ENCODE measurements at regions not wholly inside any gene's neighbourhood (a gene's known extent, or its start where the extent isn't known, plus 50 kb on each side); places are given as distances from the start of the nearest gene placed in this dataset.

DNA sequence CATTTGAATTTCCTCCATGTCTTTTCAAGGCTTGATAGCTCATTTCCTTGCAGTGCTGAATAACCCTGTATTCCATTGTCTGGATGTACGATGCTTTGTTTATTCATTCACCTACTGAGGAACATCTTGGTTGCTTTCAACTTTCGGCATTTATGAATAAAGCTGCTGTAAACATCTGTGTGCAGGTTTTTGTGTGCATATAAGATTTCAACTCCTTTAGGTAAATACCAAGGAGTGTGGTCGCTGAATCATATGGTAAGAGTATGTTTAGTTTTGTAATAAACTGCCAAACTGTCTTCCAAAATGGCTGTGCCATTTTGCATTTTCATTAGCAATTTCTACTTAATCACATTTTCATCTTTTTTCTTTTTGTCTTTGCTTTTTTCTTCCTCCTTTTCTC is 327.7 kb upstream of the TBX3 start:
- TF ChIP-seq, protein P1, sequence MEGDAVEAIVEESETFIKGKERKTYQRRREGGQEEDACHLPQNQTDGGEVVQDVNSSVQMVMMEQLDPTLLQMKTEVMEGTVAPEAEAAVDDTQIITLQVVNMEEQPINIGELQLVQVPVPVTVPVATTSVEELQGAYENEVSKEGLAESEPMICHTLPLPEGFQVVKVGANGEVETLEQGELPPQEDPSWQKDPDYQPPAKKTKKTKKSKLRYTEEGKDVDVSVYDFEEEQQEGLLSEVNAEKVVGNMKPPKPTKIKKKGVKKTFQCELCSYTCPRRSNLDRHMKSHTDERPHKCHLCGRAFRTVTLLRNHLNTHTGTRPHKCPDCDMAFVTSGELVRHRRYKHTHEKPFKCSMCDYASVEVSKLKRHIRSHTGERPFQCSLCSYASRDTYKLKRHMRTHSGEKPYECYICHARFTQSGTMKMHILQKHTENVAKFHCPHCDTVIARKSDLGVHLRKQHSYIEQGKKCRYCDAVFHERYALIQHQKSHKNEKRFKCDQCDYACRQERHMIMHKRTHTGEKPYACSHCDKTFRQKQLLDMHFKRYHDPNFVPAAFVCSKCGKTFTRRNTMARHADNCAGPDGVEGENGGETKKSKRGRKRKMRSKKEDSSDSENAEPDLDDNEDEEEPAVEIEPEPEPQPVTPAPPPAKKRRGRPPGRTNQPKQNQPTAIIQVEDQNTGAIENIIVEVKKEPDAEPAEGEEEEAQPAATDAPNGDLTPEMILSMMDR (IDR thresholded peaks at IDR 0.05; ENCODE audit: low read depth, low read length), result no peak

DNA sequence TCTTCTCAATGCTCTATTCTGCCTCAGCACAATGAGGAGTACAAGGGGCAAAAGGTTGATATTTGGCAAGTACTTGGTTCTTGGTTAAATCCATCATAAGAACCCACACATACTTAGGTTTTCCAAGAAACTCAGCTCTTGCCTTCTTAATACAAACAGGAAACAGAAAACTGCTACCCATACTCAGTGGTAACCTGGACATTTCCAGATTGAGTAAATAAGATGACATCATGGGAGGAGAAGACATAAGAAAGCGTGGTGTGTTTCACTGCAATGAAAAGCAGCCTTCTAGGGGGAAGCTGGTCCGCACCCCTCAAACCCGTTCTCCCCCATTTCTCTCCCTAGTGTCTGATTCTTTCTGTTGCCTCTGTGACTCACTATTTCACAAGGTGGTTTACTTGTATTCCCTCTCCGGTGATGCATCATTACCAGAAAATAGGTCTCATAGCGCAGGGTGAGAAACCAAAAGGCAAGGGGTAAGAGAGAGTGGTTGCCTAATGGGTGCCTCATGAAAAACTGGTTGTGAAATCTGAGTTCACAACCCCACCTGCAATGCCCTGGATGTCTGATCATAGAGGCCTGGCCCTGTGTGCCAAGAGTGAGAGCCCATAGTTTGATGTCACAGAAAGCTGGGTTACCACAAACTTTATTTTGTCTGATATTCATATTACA is 326.5 kb upstream of the TBX3 start:
- Histone ChIP-seq H3K27ac (no peak overlapping the region), H3K9me3 (ENCODE audit: low read depth) (no peaks in the 10 kb centered on the region)
- TF ChIP-seq, protein P1 (IDR thresholded peaks at IDR 0.05; ENCODE audit: low read depth, low read length), result no peak

More for the DNA sequence above, 327.7 kb upstream of the TBX3 start:
- no peaks in the 10 kb centered on the region for H3K9me3 ChIP-seq (ENCODE audit: low read depth)
- DNase-seq (ENCODE audit: low read depth in 1 of 2, low spot score in 1 of 2), result no peak
- peaks cover 10% of the 10 kb centered on the region for H3K4me1 ChIP-seq (ENCODE audit: low read depth)
- no peak overlapping the region for H3K4me3 ChIP-seq
- H3K27ac ChIP-seq, result no peak overlapping the region
- H3K27me3 ChIP-seq, result no peaks in the 10 kb centered on the region
- no peaks in the 10 kb centered on the region for H3K36me3 ChIP-seq

GRCh38 chr12:115008929-115009328 is 325.0 kb upstream of the TBX3 start:
- no peaks in the 10 kb centered on the region for H3K36me3 ChIP-seq
- H3K27me3 ChIP-seq, result no peaks in the 10 kb centered on the region
- H3K4me1 ChIP-seq (ENCODE audit: low read depth), result peaks cover 9% of the 10 kb centered on the region
- TF ChIP-seq, protein P1 (IDR thresholded peaks at IDR 0.05; ENCODE audit: low read depth, low read length), result no peak
- no peak overlapping the region for H3K4me3 ChIP-seq
- no peak overlapping the region for H3K27ac ChIP-seq
- no peak for DNase-seq (ENCODE audit: low read depth in 1 of 2, low spot score in 1 of 2)
- H3K9me3 ChIP-seq (ENCODE audit: low read depth), result no peaks in the 10 kb centered on the region

More for the DNA sequence above, 326.5 kb upstream of the TBX3 start:
- H3K36me3 ChIP-seq, result no peaks in the 10 kb centered on the region
- no peak overlapping the region for H3K4me3 ChIP-seq
- H3K4me1 ChIP-seq (ENCODE audit: low read depth), result peaks cover 10% of the 10 kb centered on the region
- DNase-seq (ENCODE audit: low read depth in 1 of 2, low spot score in 1 of 2), result no peak
- H3K27me3 ChIP-seq, result no peaks in the 10 kb centered on the region

- Histone ChIP-seq H3K27ac (no peak overlapping the region), H3K36me3 (no peaks in the 10 kb centered on the region), H3K4me3 (no peak overlapping the region), H3K4me1 (ENCODE audit: low read depth) (peaks cover 6% of the 10 kb centered on the region), H3K27me3 (no peaks in the 10 kb centered on the region), H3K9me3 (ENCODE audit: low read depth) (no peaks in the 10 kb centered on the region)
- no peak for DNase-seq (ENCODE audit: low read depth in 1 of 2, low spot score in 1 of 2)
- TF ChIP-seq, protein P1 (IDR thresholded peaks at IDR 0.05; ENCODE audit: low read depth, low read length), result no peak
Measured at GRCh38 chr12:115004470-115005146, 320.6 kb upstream of the TBX3 start.

- H3K27me3 ChIP-seq, result no peaks in the 10 kb centered on the region
- H3K4me1 ChIP-seq (ENCODE audit: low read depth), result peaks cover 14% of the 10 kb centered on the region
Measured at GRCh38 chr12:115002434-115002833, 318.5 kb upstream of the TBX3 start.

More at GRCh38 chr12:115002434-115002833, 318.5 kb upstream of the TBX3 start:
- Histone ChIP-seq H3K4me3 (no peak overlapping the region), H3K9me3 (ENCODE audit: low read depth) (no peaks in the 10 kb centered on the region), H3K27ac (no peak overlapping the region), H3K36me3 (no peaks in the 10 kb centered on the region)
- no peak for DNase-seq (ENCODE audit: low read depth in 1 of 2, low spot score in 1 of 2)
- TF ChIP-seq, protein P1 (IDR thresholded peaks at IDR 0.05; ENCODE audit: low read depth, low read length), result no peak
